SK-N-SH (cell line): ENCODE measurements at regions not wholly inside any gene's neighbourhood (a gene's known extent, or its start where the extent isn't known, plus 50 kb on each side); places are given as distances from the start of the nearest gene placed in this dataset.

Source experiments
- CTCF ChIA-PET: fragments of 300-600, 350-600 bp; formaldehyde crosslinking; extraction: SDS; loops from one replicate; lab custom pipeline; 2021; lab: Yijun Ruan, JAX
- POLR2A ChIA-PET: fragments of 350-600 bp; sonication (Branson Sonifier 250); formaldehyde crosslinking; extraction: SDS; loops from one replicate; lab custom pipeline; 2020; ENCODE audit warnings: antibody characterized with exemption, inconsistent platforms; lab: Yijun Ruan, JAX
- DNase-seq: peaks from one replicate; pipeline ENCODE4 v3.0.0; 2012
- H2AFZ ChIP-seq: fragments of 200-600 bp; sonication (generic); 2 replicates; pipeline ENCODE4 v1.8.1; 2016; ENCODE audit warnings: antibody characterized with exemption, mild to moderate bottlenecking, low read depth
- H3F3A ChIP-seq: fragments of 200-600 bp; sonication (generic); replicated peaks from 2 replicates; pipeline ENCODE3; 2016; ENCODE audit warnings: antibody characterized with exemption, mild to moderate bottlenecking; ENCODE audit not compliant: insufficient read depth
- H3K27ac ChIP-seq, 2 experiments: fragments of 200-500 bp in 1 of 2; fragments of 200-600 bp in 1 of 2; sonication (Bioruptor generic) in 1 of 2; sonication (generic), shearing (Covaris generic) in 1 of 2; 2 replicates each; pipeline versions ENCODE4 v1.5.1 to v1.6.1; 2014 to 2016; ENCODE audit warnings: low read depth in 2 of 2, inconsistent platforms in 1 of 2, low read length in 1 of 2, mild to moderate bottlenecking in 1 of 2, mixed read lengths in 1 of 2
- H3K27me3 ChIP-seq: fragments of 200-600 bp; sonication (generic), shearing (Covaris generic); 2 replicates; pipeline ENCODE4 v1.6.1; 2016; ENCODE audit warnings: mixed run types; ENCODE audit not compliant: insufficient read depth
- H3K36me3 ChIP-seq, 2 experiments: fragments of 200-500 bp in 1 of 2; fragments of 200-600 bp in 1 of 2; sonication (Bioruptor generic) in 1 of 2; sonication (generic) in 1 of 2; replicated peaks in 1 of 2; 2 replicates each; pipeline versions ENCODE3 to v1.5.1; 2014 to 2016; ENCODE audit warnings: low read length in 1 of 2, mild to moderate bottlenecking in 1 of 2; ENCODE audit not compliant: insufficient read depth in 2 of 2, control insufficient read depth in 1 of 2
- H3K4me1 ChIP-seq, 2 experiments: fragments of 200-500 bp in 1 of 2; fragments of 200-600 bp in 1 of 2; sonication (Bioruptor generic) in 1 of 2; sonication (generic), shearing (Covaris generic) in 1 of 2; 2 replicates each; pipeline versions ENCODE4 v1.5.1 to v1.6.1; 2014 to 2016; ENCODE audit warnings: low read depth in 1 of 2, low read length in 1 of 2, mixed run types in 1 of 2; ENCODE audit not compliant: insufficient read depth in 2 of 2, control insufficient read depth in 1 of 2
- H3K4me2 ChIP-seq: fragments of 200-600 bp; sonication (generic), shearing (Covaris generic); 2 replicates; pipeline ENCODE4 v1.6.1; 2017; ENCODE audit warnings: mixed run types
- H3K4me3 ChIP-seq, 2 experiments: fragments of 200-500 bp in 1 of 2; fragments of 200-600 bp in 1 of 2; sonication (Bioruptor generic) in 1 of 2; sonication (generic), shearing (Covaris generic) in 1 of 2; 2 replicates each; pipeline versions ENCODE4 v1.5.1 to v1.8.1; 2014 to 2016; ENCODE audit warnings: low read depth in 2 of 2, inconsistent platforms in 1 of 2, low read length in 1 of 2, mild to moderate bottlenecking in 1 of 2, mixed read lengths in 1 of 2, moderate library complexity in 1 of 2
- H3K79me2 ChIP-seq: fragments of 200-600 bp; sonication (generic); 2 replicates; pipeline ENCODE4 v1.8.1; 2017; ENCODE audit warnings: mild to moderate bottlenecking; ENCODE audit not compliant: insufficient read depth
- H3K9ac ChIP-seq: fragments of 200-600 bp; sonication (generic); 2 replicates; pipeline ENCODE4 v1.6.1; 2017; ENCODE audit warnings: mixed run types
- H3K9me2 ChIP-seq: fragments of 200-600 bp; sonication (generic); 2 replicates; pipeline ENCODE4 v1.6.1; 2017; ENCODE audit warnings: mixed run types
- H3K9me3 ChIP-seq: fragments of 200-600 bp; sonication (generic); 2 replicates; pipeline ENCODE4 v1.6.1; 2017; ENCODE audit warnings: mixed run types, mild to moderate bottlenecking, moderate library complexity
- H4K20me1 ChIP-seq: fragments of 200-600 bp; sonication (generic); 2 replicates; pipeline ENCODE4 v1.6.1; 2017; ENCODE audit warnings: mild to moderate bottlenecking, mixed run types; ENCODE audit not compliant: insufficient read depth
- CHD2 ChIP-seq: fragments of 150-350 bp; IDR thresholded peaks from 2 replicates; pipeline ENCODE4 v1.6.1; 2018; ENCODE audit warnings: low read length; ENCODE audit not compliant: partially characterized antibody
- EP300 ChIP-seq, 2 experiments: IDR thresholded peaks; 2 replicates each; pipeline versions ENCODE4 v1.4.0 to v1.6.1; 2012; ENCODE audit warnings: borderline replicate concordance in 1 of 2, low read depth in 1 of 2, low read length in 1 of 2
- GABPA ChIP-seq: IDR thresholded peaks from 2 replicates; pipeline ENCODE4 v1.4.0; 2012; ENCODE audit warnings: low read depth, mild to moderate bottlenecking
- GATA2 ChIP-seq: sonication (generic); formaldehyde crosslinking; IDR thresholded peaks from 2 replicates; pipeline ENCODE4 v1.5.0; 2020; ENCODE audit warnings: mild to moderate bottlenecking, missing genetic modification reagents
- POLR2AphosphoS5 ChIP-seq: IDR thresholded peaks from 2 replicates; pipeline ENCODE4 v1.6.1; 2012; ENCODE audit warnings: low read depth, low read length
- RAD21 ChIP-seq: IDR thresholded peaks from 2 replicates; pipeline ENCODE4 v1.6.1; 2012; ENCODE audit warnings: mild to moderate bottlenecking, low read length
- RCOR1 ChIP-seq: fragments of 150-350 bp; IDR thresholded peaks from 2 replicates; pipeline ENCODE4 v1.6.1; 2017; ENCODE audit warnings: antibody characterized with exemption, low read length
- RXRA ChIP-seq: IDR thresholded peaks from 2 replicates; pipeline ENCODE4 v1.4.0; 2012; ENCODE audit warnings: low read depth, mild to moderate bottlenecking, borderline replicate concordance
- SIN3A ChIP-seq: IDR thresholded peaks from 2 replicates; pipeline ENCODE4 v1.6.1; 2012; ENCODE audit warnings: low read depth, mild to moderate bottlenecking, low read length, moderate library complexity, borderline replicate concordance
- TEAD4 ChIP-seq: IDR thresholded peaks from 2 replicates; pipeline ENCODE4 v1.4.0; 2012; ENCODE audit warnings: mild to moderate bottlenecking, borderline replicate concordance; ENCODE audit not compliant: insufficient read depth
- WGBS: methylation state at CpG from one replicate; pipeline ENCODE4 v1.1.6; 2017; ENCODE audit warnings: low lambda C conversion rate; 5-methylcytosine and 5-hydroxymethylcytosine counted together
- TF ChIP-seq, protein P1 (sequence below): IDR thresholded peaks from 2 replicates; pipeline ENCODE4 v1.6.1; 2012; ENCODE audit warnings: mild to moderate bottlenecking, low read depth, low read length, moderate library complexity
- TF ChIP-seq, protein P2 (sequence below): fragments of 200-600 bp; sonication (generic); IDR thresholded peaks from 2 replicates; pipeline ENCODE4 v1.6.1; 2017; ENCODE audit warnings: antibody characterized with exemption, mild to moderate bottlenecking, moderate library complexity
- TF ChIP-seq, protein P3 (sequence below): IDR thresholded peaks from 2 replicates; pipeline ENCODE4 v1.4.0; 2012; ENCODE audit warnings: low read depth
- TF ChIP-seq, protein P4 (sequence below): fragments of 150-350 bp; IDR thresholded peaks from 2 replicates; pipeline ENCODE4 v1.6.1; 2017; ENCODE audit warnings: antibody characterized with exemption, low read length, low read depth, borderline replicate concordance
- TF ChIP-seq, protein P5 (sequence below): IDR thresholded peaks from 2 replicates; pipeline ENCODE4 v1.4.0; 2012; ENCODE audit warnings: low read depth, borderline replicate concordance
- TF ChIP-seq, protein P6 (sequence below): fragments of 150-350 bp; IDR thresholded peaks from 2 replicates; pipeline ENCODE4 v1.6.1; 2016; ENCODE audit warnings: mild to moderate bottlenecking, low read depth, low read length

DNA sequence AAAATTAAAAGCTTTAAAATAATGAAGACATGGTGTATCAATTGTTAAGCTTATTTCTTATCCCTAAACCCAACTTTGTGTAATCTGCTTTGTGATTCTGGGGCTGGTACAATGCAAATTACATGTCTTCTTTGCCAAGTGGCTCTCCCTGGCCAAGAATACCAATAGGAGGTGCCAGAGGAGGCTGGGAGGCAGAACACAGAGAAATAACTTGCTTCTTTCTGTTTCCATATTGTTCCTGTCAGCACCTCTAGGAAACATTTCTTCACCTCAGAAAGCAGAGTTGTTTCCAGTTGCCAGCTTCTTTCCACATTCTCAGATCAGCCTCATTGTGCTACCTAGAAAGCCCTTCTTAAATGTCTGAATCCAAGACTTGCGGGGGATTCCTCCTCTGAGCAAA is 174.4 kb downstream of the MDFIC start:
- H2AFZ ChIP-seq = no peak overlapping the region
- CTCF ChIA-PET = no interaction called here

More for the DNA sequence above, 174.4 kb downstream of the MDFIC start:
- Histone ChIP-seq H3K4me2 (no peak overlapping the region), H3K9me3 (no peaks in the 10 kb centered on the region), H3K27ac (no peak overlapping the region), H3K4me1 (no peaks in the 10 kb centered on the region), H3F3A (no peaks in the 10 kb centered on the region), H3K9ac (no peak overlapping the region), H3K4me3 (no peak overlapping the region), H3K9me2 (no peaks in the 10 kb centered on the region), H3K79me2 (no peaks in the 10 kb centered on the region), H4K20me1 (no peaks in the 10 kb centered on the region), H3K36me3 (no peaks in the 10 kb centered on the region), H3K27me3 (no peaks in the 10 kb centered on the region)
- no peak for DNase-seq
- POLR2A ChIA-PET = no interaction called here
- WGBS = 0% methylated on average over 1 of the region's 1 CpG
- no peak for TF ChIP-seq TEAD4
- no peak for TF ChIP-seq GATA2 (CRISPR knock-in tag)
- no peak for TF ChIP-seq SIN3A
- TF ChIP-seq, protein P1, sequence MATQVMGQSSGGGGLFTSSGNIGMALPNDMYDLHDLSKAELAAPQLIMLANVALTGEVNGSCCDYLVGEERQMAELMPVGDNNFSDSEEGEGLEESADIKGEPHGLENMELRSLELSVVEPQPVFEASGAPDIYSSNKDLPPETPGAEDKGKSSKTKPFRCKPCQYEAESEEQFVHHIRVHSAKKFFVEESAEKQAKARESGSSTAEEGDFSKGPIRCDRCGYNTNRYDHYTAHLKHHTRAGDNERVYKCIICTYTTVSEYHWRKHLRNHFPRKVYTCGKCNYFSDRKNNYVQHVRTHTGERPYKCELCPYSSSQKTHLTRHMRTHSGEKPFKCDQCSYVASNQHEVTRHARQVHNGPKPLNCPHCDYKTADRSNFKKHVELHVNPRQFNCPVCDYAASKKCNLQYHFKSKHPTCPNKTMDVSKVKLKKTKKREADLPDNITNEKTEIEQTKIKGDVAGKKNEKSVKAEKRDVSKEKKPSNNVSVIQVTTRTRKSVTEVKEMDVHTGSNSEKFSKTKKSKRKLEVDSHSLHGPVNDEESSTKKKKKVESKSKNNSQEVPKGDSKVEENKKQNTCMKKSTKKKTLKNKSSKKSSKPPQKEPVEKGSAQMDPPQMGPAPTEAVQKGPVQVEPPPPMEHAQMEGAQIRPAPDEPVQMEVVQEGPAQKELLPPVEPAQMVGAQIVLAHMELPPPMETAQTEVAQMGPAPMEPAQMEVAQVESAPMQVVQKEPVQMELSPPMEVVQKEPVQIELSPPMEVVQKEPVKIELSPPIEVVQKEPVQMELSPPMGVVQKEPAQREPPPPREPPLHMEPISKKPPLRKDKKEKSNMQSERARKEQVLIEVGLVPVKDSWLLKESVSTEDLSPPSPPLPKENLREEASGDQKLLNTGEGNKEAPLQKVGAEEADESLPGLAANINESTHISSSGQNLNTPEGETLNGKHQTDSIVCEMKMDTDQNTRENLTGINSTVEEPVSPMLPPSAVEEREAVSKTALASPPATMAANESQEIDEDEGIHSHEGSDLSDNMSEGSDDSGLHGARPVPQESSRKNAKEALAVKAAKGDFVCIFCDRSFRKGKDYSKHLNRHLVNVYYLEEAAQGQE = no peak
- TF ChIP-seq, protein P2, sequence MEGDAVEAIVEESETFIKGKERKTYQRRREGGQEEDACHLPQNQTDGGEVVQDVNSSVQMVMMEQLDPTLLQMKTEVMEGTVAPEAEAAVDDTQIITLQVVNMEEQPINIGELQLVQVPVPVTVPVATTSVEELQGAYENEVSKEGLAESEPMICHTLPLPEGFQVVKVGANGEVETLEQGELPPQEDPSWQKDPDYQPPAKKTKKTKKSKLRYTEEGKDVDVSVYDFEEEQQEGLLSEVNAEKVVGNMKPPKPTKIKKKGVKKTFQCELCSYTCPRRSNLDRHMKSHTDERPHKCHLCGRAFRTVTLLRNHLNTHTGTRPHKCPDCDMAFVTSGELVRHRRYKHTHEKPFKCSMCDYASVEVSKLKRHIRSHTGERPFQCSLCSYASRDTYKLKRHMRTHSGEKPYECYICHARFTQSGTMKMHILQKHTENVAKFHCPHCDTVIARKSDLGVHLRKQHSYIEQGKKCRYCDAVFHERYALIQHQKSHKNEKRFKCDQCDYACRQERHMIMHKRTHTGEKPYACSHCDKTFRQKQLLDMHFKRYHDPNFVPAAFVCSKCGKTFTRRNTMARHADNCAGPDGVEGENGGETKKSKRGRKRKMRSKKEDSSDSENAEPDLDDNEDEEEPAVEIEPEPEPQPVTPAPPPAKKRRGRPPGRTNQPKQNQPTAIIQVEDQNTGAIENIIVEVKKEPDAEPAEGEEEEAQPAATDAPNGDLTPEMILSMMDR = no peak
- no peak for TF ChIP-seq RCOR1
- TF ChIP-seq, protein P3, sequence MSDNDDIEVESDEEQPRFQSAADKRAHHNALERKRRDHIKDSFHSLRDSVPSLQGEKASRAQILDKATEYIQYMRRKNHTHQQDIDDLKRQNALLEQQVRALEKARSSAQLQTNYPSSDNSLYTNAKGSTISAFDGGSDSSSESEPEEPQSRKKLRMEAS = no peak
- TF ChIP-seq RAD21 = no peak
- no peak for TF ChIP-seq CHD2
- TF ChIP-seq, protein P4, sequence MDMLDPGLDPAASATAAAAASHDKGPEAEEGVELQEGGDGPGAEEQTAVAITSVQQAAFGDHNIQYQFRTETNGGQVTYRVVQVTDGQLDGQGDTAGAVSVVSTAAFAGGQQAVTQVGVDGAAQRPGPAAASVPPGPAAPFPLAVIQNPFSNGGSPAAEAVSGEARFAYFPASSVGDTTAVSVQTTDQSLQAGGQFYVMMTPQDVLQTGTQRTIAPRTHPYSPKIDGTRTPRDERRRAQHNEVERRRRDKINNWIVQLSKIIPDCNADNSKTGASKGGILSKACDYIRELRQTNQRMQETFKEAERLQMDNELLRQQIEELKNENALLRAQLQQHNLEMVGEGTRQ = no peak
- no peak for TF ChIP-seq EP300 (IDR thresholded peaks at IDR 0.05; ENCODE audit: borderline replicate concordance in 1 of 2, low read depth in 1 of 2, low read length in 1 of 2)
- no peak for TF ChIP-seq RXRA
- TF ChIP-seq POLR2AphosphoS5 = no peak
- no peak for TF ChIP-seq GABPA
- TF ChIP-seq, protein P5, sequence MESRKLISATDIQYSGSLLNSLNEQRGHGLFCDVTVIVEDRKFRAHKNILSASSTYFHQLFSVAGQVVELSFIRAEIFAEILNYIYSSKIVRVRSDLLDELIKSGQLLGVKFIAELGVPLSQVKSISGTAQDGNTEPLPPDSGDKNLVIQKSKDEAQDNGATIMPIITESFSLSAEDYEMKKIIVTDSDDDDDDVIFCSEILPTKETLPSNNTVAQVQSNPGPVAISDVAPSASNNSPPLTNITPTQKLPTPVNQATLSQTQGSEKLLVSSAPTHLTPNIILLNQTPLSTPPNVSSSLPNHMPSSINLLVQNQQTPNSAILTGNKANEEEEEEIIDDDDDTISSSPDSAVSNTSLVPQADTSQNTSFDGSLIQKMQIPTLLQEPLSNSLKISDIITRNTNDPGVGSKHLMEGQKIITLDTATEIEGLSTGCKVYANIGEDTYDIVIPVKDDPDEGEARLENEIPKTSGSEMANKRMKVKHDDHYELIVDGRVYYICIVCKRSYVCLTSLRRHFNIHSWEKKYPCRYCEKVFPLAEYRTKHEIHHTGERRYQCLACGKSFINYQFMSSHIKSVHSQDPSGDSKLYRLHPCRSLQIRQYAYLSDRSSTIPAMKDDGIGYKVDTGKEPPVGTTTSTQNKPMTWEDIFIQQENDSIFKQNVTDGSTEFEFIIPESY = no peak
- TF ChIP-seq, protein P6, sequence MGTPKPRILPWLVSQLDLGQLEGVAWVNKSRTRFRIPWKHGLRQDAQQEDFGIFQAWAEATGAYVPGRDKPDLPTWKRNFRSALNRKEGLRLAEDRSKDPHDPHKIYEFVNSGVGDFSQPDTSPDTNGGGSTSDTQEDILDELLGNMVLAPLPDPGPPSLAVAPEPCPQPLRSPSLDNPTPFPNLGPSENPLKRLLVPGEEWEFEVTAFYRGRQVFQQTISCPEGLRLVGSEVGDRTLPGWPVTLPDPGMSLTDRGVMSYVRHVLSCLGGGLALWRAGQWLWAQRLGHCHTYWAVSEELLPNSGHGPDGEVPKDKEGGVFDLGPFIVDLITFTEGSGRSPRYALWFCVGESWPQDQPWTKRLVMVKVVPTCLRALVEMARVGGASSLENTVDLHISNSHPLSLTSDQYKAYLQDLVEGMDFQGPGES = no peak
